PC-9 (cell line): ENCODE measurements at regions not wholly inside any gene's neighbourhood (a gene's known extent, or its start where the extent isn't known, plus 50 kb on each side); places are given as distances from the start of the nearest gene placed in this dataset.

ENCODE experiments used
- BruUV-seq: library from RNA; stranded (reverse); fragments of 400-500 nt; replicated peaks from 2 replicates; lab custom pipeline; 2021; lab: Mats Ljungman, UMichigan
- CTCF ChIA-PET: fragments of 300-600 bp; sonication (Branson Sonifier 250); formaldehyde crosslinking; loops from one replicate; lab custom pipeline; 2022; ENCODE audit warnings: antibody characterized with exemption; lab: Charles Lee
- POLR2A ChIA-PET: fragments of 300-600 bp; sonication (Branson Sonifier 250); formaldehyde crosslinking; loops from one replicate; lab custom pipeline; 2022; ENCODE audit warnings: antibody characterized with exemption; ENCODE audit not compliant: unreplicated experiment; lab: Charles Lee
- DNase-seq, 2 experiments: peaks; one replicate each; pipeline versions ENCODE4 v3.0.0 to v3.0.0-alpha.2; 2015 to 2022; ENCODE audit warnings: mixed read lengths in 1 of 2
- H2AFZ ChIP-seq: fragments of 200-600 bp; sonication (generic); 2 replicates; pipeline ENCODE4 v1.8.1; 2017; ENCODE audit warnings: antibody characterized with exemption
- H3F3A ChIP-seq: fragments of 200-600 bp; sonication (generic); 2 replicates; pipeline ENCODE4 v1.8.1; 2017; ENCODE audit warnings: antibody characterized with exemption, mild to moderate bottlenecking, low read depth; ENCODE audit not compliant: insufficient read depth
- H3K27ac ChIP-seq: fragments of 200-600 bp; sonication (generic); 2 replicates; pipeline ENCODE4 v1.6.1; 2016; ENCODE audit warnings: mixed run types
- H3K27me3 ChIP-seq: fragments of 200-600 bp; sonication (generic); 2 replicates; pipeline ENCODE4 v1.6.1; 2016; ENCODE audit warnings: low read depth, mixed run types; ENCODE audit not compliant: insufficient read depth
- H3K36me3 ChIP-seq: fragments of 200-600 bp; sonication (generic); 2 replicates; pipeline ENCODE4 v1.6.1; 2016; ENCODE audit warnings: low read depth, mixed run types
- H3K4me1 ChIP-seq: fragments of 200-600 bp; sonication (generic); replicated peaks from 2 replicates; pipeline ENCODE4 v1.6.1; 2016; ENCODE audit warnings: mixed run types; ENCODE audit not compliant: insufficient read depth
- H3K4me2 ChIP-seq: fragments of 200-600 bp; sonication (generic); 2 replicates; pipeline ENCODE4 v1.6.1; 2017; ENCODE audit warnings: mixed run types
- H3K4me3 ChIP-seq: fragments of 200-600 bp; sonication (generic); 2 replicates; pipeline ENCODE4 v1.6.1; 2016; ENCODE audit warnings: mixed run types
- H3K79me2 ChIP-seq: fragments of 200-600 bp; sonication (generic); 2 replicates; pipeline ENCODE4 v1.6.1; 2017; ENCODE audit warnings: low read depth, mixed run types
- H3K9me2 ChIP-seq: fragments of 200-600 bp; sonication (generic); 2 replicates; pipeline ENCODE4 v1.8.1; 2017; ENCODE audit warnings: mild to moderate bottlenecking; ENCODE audit not compliant: insufficient read depth
- H3K9me3 ChIP-seq: fragments of 200-600 bp; sonication (generic); 2 replicates; pipeline ENCODE4 v1.8.1; 2016; ENCODE audit warnings: low read depth; ENCODE audit not compliant: insufficient read depth
- H4K20me1 ChIP-seq: fragments of 200-600 bp; sonication (generic); 2 replicates; pipeline ENCODE4 v1.8.1; 2017; ENCODE audit not compliant: insufficient read depth
- CTCF ChIP-seq: fragments of 200-600 bp; sonication (generic); conservative IDR thresholded peaks from 2 replicates; pipeline ENCODE4 v1.6.1; 2017; ENCODE audit warnings: mixed run types, antibody characterized with exemption, mild to moderate bottlenecking, moderate library complexity
- EZH2 ChIP-seq: fragments of 200-600 bp; sonication (generic); IDR thresholded peaks from 2 replicates; pipeline ENCODE4 v1.8.0; 2017; ENCODE audit warnings: antibody characterized with exemption, low read depth
- intact Hi-C: fragments of 100-400 bp; cut with micrococcal nuclease; formaldehyde crosslinking; loops from one replicate; pipeline ENCODE4 v1.10.0; 2022; ENCODE audit not compliant: unreplicated experiment

GRCh38 chr17:12222392-12222791 lies 201.7 kb downstream of the MAP2K4 start:
- H3K27ac ChIP-seq: no peak overlapping the region
- H3K9me2 ChIP-seq: no peaks in the 10 kb centered on the region
- no peaks in the 10 kb centered on the region for H3F3A ChIP-seq
- intact Hi-C loops: no loop called here
- no peak for DNase-seq
- H3K79me2 ChIP-seq: no peaks in the 10 kb centered on the region
- no peaks in the 10 kb centered on the region for H3K4me1 ChIP-seq
- H3K9me3 ChIP-seq: no peaks in the 10 kb centered on the region
- TF ChIP-seq CTCF (no peak), EZH2 (no peak)
- H4K20me1 ChIP-seq: no peaks in the 10 kb centered on the region
- no peak overlapping the region for H3K4me2 ChIP-seq
- ChIA-PET CTCF (no interaction called here), POLR2A (no interaction called here)
- peaks cover 55% of the 10 kb centered on the region for H3K27me3 ChIP-seq
- no peaks in the 10 kb centered on the region for H3K36me3 ChIP-seq
- no peak overlapping the region for H3K4me3 ChIP-seq
- BruUV-seq: no TSS peak
- no peak overlapping the region for H2AFZ ChIP-seq

GRCh38 chr17:12227547-12227946 lies 206.9 kb downstream of the MAP2K4 start:
- H3K79me2 ChIP-seq: no peaks in the 10 kb centered on the region
- no peak overlapping the region for H2AFZ ChIP-seq
- no peak overlapping the region for H3K4me3 ChIP-seq
- H3K27ac ChIP-seq: no peak overlapping the region
- H3K9me3 ChIP-seq: no peaks in the 10 kb centered on the region
- intact Hi-C loops: no loop called here
- H3K27me3 ChIP-seq: peaks cover 45% of the 10 kb centered on the region
- no peaks in the 10 kb centered on the region for H3K4me1 ChIP-seq
- CTCF ChIA-PET: no interaction called here
- POLR2A ChIA-PET: no interaction called here
- DNase-seq: no peak
- H4K20me1 ChIP-seq: no peaks in the 10 kb centered on the region
- H3K4me2 ChIP-seq: no peak overlapping the region
- H3K9me2 ChIP-seq: no peaks in the 10 kb centered on the region
- no peaks in the 10 kb centered on the region for H3F3A ChIP-seq
- no peaks in the 10 kb centered on the region for H3K36me3 ChIP-seq
- BruUV-seq: no TSS peak
- TF ChIP-seq EZH2 (no peak), CTCF (no peak)

- no peak overlapping the region for H3K4me2 ChIP-seq
- H2AFZ ChIP-seq: no peak overlapping the region
- no peaks in the 10 kb centered on the region for H3K79me2 ChIP-seq
- no peaks in the 10 kb centered on the region for H3K36me3 ChIP-seq
- no peaks in the 10 kb centered on the region for H3K4me1 ChIP-seq
- BruUV-seq: no TSS peak
- H3F3A ChIP-seq: no peaks in the 10 kb centered on the region
- H4K20me1 ChIP-seq: no peaks in the 10 kb centered on the region
- no peaks in the 10 kb centered on the region for H3K9me3 ChIP-seq
- no peak for DNase-seq
- no peak for TF ChIP-seq CTCF
- TF ChIP-seq EZH2: no peak
- no peaks in the 10 kb centered on the region for H3K9me2 ChIP-seq
- H3K27me3 ChIP-seq: peaks cover 42% of the 10 kb centered on the region
- intact Hi-C loops: no loop called here
- H3K4me3 ChIP-seq: no peak overlapping the region
- no peak overlapping the region for H3K27ac ChIP-seq
- POLR2A ChIA-PET: no interaction called here
- CTCF ChIA-PET: no interaction called here
Measured at GRCh38 chr17:12229335-12229734, 208.7 kb downstream of the MAP2K4 start.
